OCI-LY3 (cell line): ENCODE measurements at regions not wholly inside any gene's neighbourhood (a gene's known extent, or its start where the extent isn't known, plus 50 kb on each side); places are given as distances from the start of the nearest gene placed in this dataset.

ENCODE experiments used
- EZH2phosphoT487 ChIP-seq: fragments of 200-600 bp; shearing (Covaris generic); IDR thresholded peaks from 2 replicates; pipeline ENCODE4 v1.6.1; 2018; ENCODE audit warnings: antibody characterized with exemption, mixed run types, low read depth
- TF ChIP-seq, protein P1 (sequence below): fragments of 200-600, 300-600 bp; sonication (generic); IDR thresholded peaks from 2 replicates; pipeline ENCODE4 v1.5.1; 2014; ENCODE audit warnings: antibody characterized with exemption, low read length, low read depth

DNA sequence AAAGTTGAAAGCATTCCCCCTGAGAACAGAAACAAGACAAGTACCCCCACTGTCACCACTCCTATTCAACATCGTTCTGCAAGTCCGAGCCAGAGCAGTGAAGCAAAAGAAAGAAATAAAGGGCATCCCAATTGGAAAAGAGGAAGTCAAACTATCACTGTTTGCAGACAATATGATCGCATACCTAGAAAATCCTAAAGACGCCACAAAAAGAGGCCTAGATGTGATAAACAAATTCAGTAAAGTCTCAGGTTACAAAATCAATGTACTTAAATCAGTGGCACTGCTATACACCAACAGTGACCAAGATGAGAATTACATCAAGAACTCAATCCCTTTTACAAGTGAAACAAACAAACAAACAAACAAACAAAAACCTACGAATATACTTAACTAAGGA lies 87.7 kb upstream of the COCH start:
- TF ChIP-seq, protein P1, sequence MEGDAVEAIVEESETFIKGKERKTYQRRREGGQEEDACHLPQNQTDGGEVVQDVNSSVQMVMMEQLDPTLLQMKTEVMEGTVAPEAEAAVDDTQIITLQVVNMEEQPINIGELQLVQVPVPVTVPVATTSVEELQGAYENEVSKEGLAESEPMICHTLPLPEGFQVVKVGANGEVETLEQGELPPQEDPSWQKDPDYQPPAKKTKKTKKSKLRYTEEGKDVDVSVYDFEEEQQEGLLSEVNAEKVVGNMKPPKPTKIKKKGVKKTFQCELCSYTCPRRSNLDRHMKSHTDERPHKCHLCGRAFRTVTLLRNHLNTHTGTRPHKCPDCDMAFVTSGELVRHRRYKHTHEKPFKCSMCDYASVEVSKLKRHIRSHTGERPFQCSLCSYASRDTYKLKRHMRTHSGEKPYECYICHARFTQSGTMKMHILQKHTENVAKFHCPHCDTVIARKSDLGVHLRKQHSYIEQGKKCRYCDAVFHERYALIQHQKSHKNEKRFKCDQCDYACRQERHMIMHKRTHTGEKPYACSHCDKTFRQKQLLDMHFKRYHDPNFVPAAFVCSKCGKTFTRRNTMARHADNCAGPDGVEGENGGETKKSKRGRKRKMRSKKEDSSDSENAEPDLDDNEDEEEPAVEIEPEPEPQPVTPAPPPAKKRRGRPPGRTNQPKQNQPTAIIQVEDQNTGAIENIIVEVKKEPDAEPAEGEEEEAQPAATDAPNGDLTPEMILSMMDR = no peak
- TF ChIP-seq EZH2phosphoT487 = no peak
